Adipocyte (in vitro differentiated cells): ENCODE measurements at regions not wholly inside any gene's neighbourhood (a gene's known extent, or its start where the extent isn't known, plus 50 kb on each side); places are given as distances from the start of the nearest gene placed in this dataset.

Experiments used
- DNase-seq: peaks from one replicate; pipeline ENCODE4 v3.0.0-alpha.2; 2015; ENCODE audit warnings: low read depth
- H3K27me3 ChIP-seq: replicated peaks from 2 replicates; pipeline ENCODE4 v1.7.0; 2013; ENCODE audit warnings: mild to moderate bottlenecking, low read length, moderate library complexity; ENCODE audit not compliant: control insufficient read depth, insufficient read depth
- H3K36me3 ChIP-seq: 2 replicates; pipeline ENCODE4 v1.7.0; 2013; ENCODE audit warnings: low read length, mild to moderate bottlenecking, moderate library complexity; ENCODE audit not compliant: control insufficient read depth, insufficient read depth, severe bottlenecking
- H3K4me1 ChIP-seq: 2 replicates; pipeline ENCODE4 v1.7.0; 2013; ENCODE audit warnings: mild to moderate bottlenecking, low read length, moderate library complexity; ENCODE audit not compliant: control insufficient read depth, insufficient read depth
- H3K4me3 ChIP-seq: 2 replicates; pipeline ENCODE4 v1.7.0; 2013; ENCODE audit warnings: mild to moderate bottlenecking, low read length, moderate library complexity
- H3K9ac ChIP-seq: 2 replicates; pipeline ENCODE4 v1.7.0; 2013; ENCODE audit warnings: mild to moderate bottlenecking, low read length, moderate library complexity
- H3K9me3 ChIP-seq: 2 replicates; pipeline ENCODE4 v1.7.0; 2013; ENCODE audit warnings: mild to moderate bottlenecking, low read length, moderate library complexity; ENCODE audit not compliant: control insufficient read depth

GRCh38 chr14:36439766-36440165 lies 80.3 kb downstream of the NKX2-1 start:
- peaks cover 41% of the 10 kb centered on the region for H3K27me3 ChIP-seq

GRCh38 chr14:36438883-36439282 lies 81.1 kb downstream of the NKX2-1 start:
- DNase-seq = no peak
- H3K27me3 ChIP-seq = peaks cover 37% of the 10 kb centered on the region

More at GRCh38 chr14:36439766-36440165, 80.3 kb downstream of the NKX2-1 start:
- Histone ChIP-seq H3K36me3 (no peaks in the 10 kb centered on the region), H3K4me3 (no peak overlapping the region), H3K9me3 (no peaks in the 10 kb centered on the region), H3K9ac (no peak overlapping the region), H3K4me1 (no peaks in the 10 kb centered on the region)
- DNase-seq = no peak

GRCh38 chr14:36430662-36431084 lies 89.4 kb downstream of the NKX2-1 start:
- no peak overlapping the region for H3K9ac ChIP-seq
- no peaks in the 10 kb centered on the region for H3K4me1 ChIP-seq
- no peak overlapping the region for H3K4me3 ChIP-seq
- no peak for DNase-seq
- no peaks in the 10 kb centered on the region for H3K36me3 ChIP-seq
- H3K9me3 ChIP-seq = no peaks in the 10 kb centered on the region
- peaks cover 4% of the 10 kb centered on the region for H3K27me3 ChIP-seq

More at GRCh38 chr14:36438883-36439282, 81.1 kb downstream of the NKX2-1 start:
- Histone ChIP-seq H3K9me3 (no peaks in the 10 kb centered on the region), H3K36me3 (no peaks in the 10 kb centered on the region), H3K9ac (no peak overlapping the region), H3K4me1 (no peaks in the 10 kb centered on the region), H3K4me3 (no peak overlapping the region)

- DNase-seq = no peak
- Histone ChIP-seq H3K36me3 (no peaks in the 10 kb centered on the region), H3K9ac (no peak overlapping the region), H3K4me1 (no peaks in the 10 kb centered on the region), H3K4me3 (no peak overlapping the region), H3K27me3 (peaks cover 4% of the 10 kb centered on the region), H3K9me3 (no peaks in the 10 kb centered on the region)
These were observed 89.9 kb downstream of the NKX2-1 start for GRCh38 chr14:36430169-36430568.

GRCh38 chr14:36429692-36430091 lies 90.3 kb downstream of the NKX2-1 start:
- DNase-seq = no peak
- H3K27me3 ChIP-seq = peaks cover 4% of the 10 kb centered on the region
- no peaks in the 10 kb centered on the region for H3K36me3 ChIP-seq

GRCh38 chr14:36428350-36428749 lies 91.7 kb downstream of the NKX2-1 start:
- Histone ChIP-seq H3K9me3 (no peaks in the 10 kb centered on the region), H3K4me3 (no peak overlapping the region), H3K4me1 (no peaks in the 10 kb centered on the region), H3K36me3 (no peaks in the 10 kb centered on the region), H3K9ac (no peak overlapping the region), H3K27me3 (peaks cover 4% of the 10 kb centered on the region)
- no peak for DNase-seq

More at GRCh38 chr14:36429692-36430091, 90.3 kb downstream of the NKX2-1 start:
- H3K9ac ChIP-seq = no peak overlapping the region
- no peaks in the 10 kb centered on the region for H3K4me1 ChIP-seq
- no peak overlapping the region for H3K4me3 ChIP-seq
- H3K9me3 ChIP-seq = no peaks in the 10 kb centered on the region

- H3K9ac ChIP-seq = no peak overlapping the region
- no peak overlapping the region for H3K4me3 ChIP-seq
- DNase-seq = no peak
- H3K27me3 ChIP-seq = peaks cover 4% of the 10 kb centered on the region
- no peaks in the 10 kb centered on the region for H3K4me1 ChIP-seq
- no peaks in the 10 kb centered on the region for H3K36me3 ChIP-seq
- H3K9me3 ChIP-seq = no peaks in the 10 kb centered on the region
These were observed 93.2 kb downstream of the NKX2-1 start for GRCh38 chr14:36426836-36427235.

GRCh38 chr14:36426113-36426512 lies 93.9 kb downstream of the NKX2-1 start:
- no peak overlapping the region for H3K4me3 ChIP-seq
- DNase-seq = no peak
- H3K9ac ChIP-seq = no peak overlapping the region
- H3K36me3 ChIP-seq = no peaks in the 10 kb centered on the region
- H3K9me3 ChIP-seq = no peaks in the 10 kb centered on the region
- peaks cover 4% of the 10 kb centered on the region for H3K27me3 ChIP-seq
- no peaks in the 10 kb centered on the region for H3K4me1 ChIP-seq

GRCh38 chr14:36424478-36425102 lies 95.4 kb downstream of the NKX2-1 start:
- Histone ChIP-seq H3K9me3 (no peaks in the 10 kb centered on the region), H3K4me1 (no peaks in the 10 kb centered on the region), H3K4me3 (no peak overlapping the region), H3K9ac (no peak overlapping the region), H3K36me3 (no peaks in the 10 kb centered on the region), H3K27me3 (no peaks in the 10 kb centered on the region)
- no peak for DNase-seq

GRCh38 chr14:36423430-36423829 lies 96.6 kb downstream of the NKX2-1 start:
- Histone ChIP-seq H3K9me3 (no peaks in the 10 kb centered on the region), H3K4me3 (no peak overlapping the region), H3K27me3 (no peaks in the 10 kb centered on the region), H3K9ac (no peak overlapping the region), H3K36me3 (no peaks in the 10 kb centered on the region), H3K4me1 (no peaks in the 10 kb centered on the region)
- no peak for DNase-seq

- H3K27me3 ChIP-seq = no peaks in the 10 kb centered on the region
- H3K36me3 ChIP-seq = no peaks in the 10 kb centered on the region
- H3K9me3 ChIP-seq = no peaks in the 10 kb centered on the region
- no peak overlapping the region for H3K9ac ChIP-seq
- no peak overlapping the region for H3K4me3 ChIP-seq
- DNase-seq = no peak
- H3K4me1 ChIP-seq = no peaks in the 10 kb centered on the region
These were observed 99.8 kb upstream of the MBIP start for GRCh38 chr14:36420149-36420687.

GRCh38 chr14:36418937-36419336 lies 98.5 kb upstream of the MBIP start:
- Histone ChIP-seq H3K27me3 (no peaks in the 10 kb centered on the region), H3K4me3 (no peak overlapping the region), H3K9ac (no peak overlapping the region), H3K4me1 (no peaks in the 10 kb centered on the region), H3K36me3 (no peaks in the 10 kb centered on the region), H3K9me3 (no peaks in the 10 kb centered on the region)
- DNase-seq = no peak
